Lower leg skin (tissue), 4 donors: ENCODE measurements at regions not wholly inside any gene's neighbourhood (a gene's known extent, or its start where the extent isn't known, plus 50 kb on each side); places are given as distances from the start of the nearest gene placed in this dataset.
A peak's percentile ranks its signal among the peaks of the same experiment; 100 is the strongest.
"Not testable (repeated sequence)": the region's sequence is repeated elsewhere in the genome, so short reads cannot be mapped to it uniquely, and the experiment has no call there.

Source experiments
- DNase-seq, 2 donors: peaks; one replicate each; pipeline ENCODE4 v3.0.0-alpha.2; 2019; ENCODE audit warnings: low spot score in 2 of 2
- H3K4me3 ChIP-seq: fragments of 200-600 bp; sonication (generic); 2 replicates; pipeline ENCODE4 v1.5.1; 2017; ENCODE audit warnings: mild to moderate bottlenecking, low read depth; ENCODE audit not compliant: poor library complexity, severe bottlenecking
- POLR2A ChIP-seq, 2 donors: fragments of 450-650 bp; IDR thresholded peaks; one replicate each; pipeline ENCODE4 v1.6.1; 2016 to 2017; ENCODE audit warnings: antibody characterized with exemption in 2 of 2, mild to moderate bottlenecking in 1 of 2, moderate library complexity in 1 of 2
- whole genome bisulfite sequencing, 2 donors: methylation state at CpG; one replicate each; pipeline ENCODE4 v1.1.5; 2018; 5-methylcytosine and 5-hydroxymethylcytosine counted together
- intact Hi-C: fragments of 100-400 bp; cut with DNase I; formaldehyde crosslinking; loops from one replicate; pipeline ENCODE4 v1.15.0; 2023; ENCODE audit warnings: low total_unique reads
- TF ChIP-seq, protein P1 (sequence below), 3 donors: fragments of 450-650 bp; IDR thresholded peaks; one replicate each; pipeline ENCODE4 v1.5.1; 2016; ENCODE audit warnings: antibody characterized with exemption in 3 of 3, mild to moderate bottlenecking in 3 of 3, moderate library complexity in 2 of 3

- no peak for DNase-seq
- WGBS, 2 donors: 88 to 92% methylated on average over 1 of the region's 1 CpG
- TF ChIP-seq, protein P1, sequence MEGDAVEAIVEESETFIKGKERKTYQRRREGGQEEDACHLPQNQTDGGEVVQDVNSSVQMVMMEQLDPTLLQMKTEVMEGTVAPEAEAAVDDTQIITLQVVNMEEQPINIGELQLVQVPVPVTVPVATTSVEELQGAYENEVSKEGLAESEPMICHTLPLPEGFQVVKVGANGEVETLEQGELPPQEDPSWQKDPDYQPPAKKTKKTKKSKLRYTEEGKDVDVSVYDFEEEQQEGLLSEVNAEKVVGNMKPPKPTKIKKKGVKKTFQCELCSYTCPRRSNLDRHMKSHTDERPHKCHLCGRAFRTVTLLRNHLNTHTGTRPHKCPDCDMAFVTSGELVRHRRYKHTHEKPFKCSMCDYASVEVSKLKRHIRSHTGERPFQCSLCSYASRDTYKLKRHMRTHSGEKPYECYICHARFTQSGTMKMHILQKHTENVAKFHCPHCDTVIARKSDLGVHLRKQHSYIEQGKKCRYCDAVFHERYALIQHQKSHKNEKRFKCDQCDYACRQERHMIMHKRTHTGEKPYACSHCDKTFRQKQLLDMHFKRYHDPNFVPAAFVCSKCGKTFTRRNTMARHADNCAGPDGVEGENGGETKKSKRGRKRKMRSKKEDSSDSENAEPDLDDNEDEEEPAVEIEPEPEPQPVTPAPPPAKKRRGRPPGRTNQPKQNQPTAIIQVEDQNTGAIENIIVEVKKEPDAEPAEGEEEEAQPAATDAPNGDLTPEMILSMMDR (IDR thresholded peaks at IDR 0.05): no peak
- no peak for TF ChIP-seq POLR2A (IDR thresholded peaks at IDR 0.05)
- intact Hi-C loops: no loop called here
- H3K4me3 ChIP-seq: no peak overlapping the region
Measured at GRCh38 chr7:142522735-142523134, 226.5 kb upstream of the PRSS1 start.

DNA sequence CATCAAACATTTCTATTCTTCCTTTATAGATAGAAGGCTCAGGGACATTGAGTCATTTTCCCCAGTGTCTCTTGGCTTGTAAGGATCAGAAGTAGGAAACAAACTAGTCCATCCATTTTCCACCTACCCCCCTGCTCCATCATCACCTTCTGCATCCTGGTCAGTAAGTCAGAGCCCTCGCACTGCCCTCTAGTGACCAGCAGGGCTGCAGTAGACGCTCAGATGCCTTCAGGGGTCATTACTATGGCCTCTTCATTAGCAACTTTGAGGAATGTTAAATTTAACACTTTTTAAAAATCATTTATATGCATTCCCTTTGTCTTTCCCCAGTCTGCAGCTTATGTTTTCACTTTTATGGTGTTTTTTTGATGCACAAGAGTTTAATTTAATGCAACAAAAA, 228.4 kb upstream of the PRSS1 start:
- DNase-seq, H3K4me3 ChIP-seq, intact Hi-C loops: not testable (repeated sequence)
- 37% methylated on average over 2 of the region's 2 CpGs for WGBS, 2 donors

DNA sequence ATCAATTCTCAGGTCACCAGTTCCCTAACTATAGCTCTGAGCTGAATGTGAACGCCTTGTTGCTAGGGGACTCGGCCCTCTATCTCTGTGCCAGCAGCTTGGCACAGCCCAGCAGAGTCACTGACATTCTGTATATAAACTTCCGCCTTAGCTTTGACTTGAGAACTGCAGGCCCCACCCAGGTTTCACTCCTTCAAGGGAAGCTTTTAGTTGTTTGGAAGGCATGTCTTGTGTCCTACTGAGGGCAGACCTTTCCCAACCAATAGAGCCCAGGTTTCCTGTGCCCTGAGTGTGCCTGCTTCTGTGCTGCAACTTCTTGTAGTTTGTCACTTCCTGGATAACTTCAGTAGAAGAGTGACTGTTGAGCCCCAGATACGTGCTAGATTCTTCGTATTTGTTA, 228.8 kb upstream of the PRSS1 start:
- intact Hi-C loops, H3K4me3 ChIP-seq: not testable (repeated sequence)
- WGBS, 2 donors: 41 to 42% methylated on average over 5 of the region's 5 CpGs
- peak in 1 of 2 donors; percentile 27 for DNase-seq

DNA sequence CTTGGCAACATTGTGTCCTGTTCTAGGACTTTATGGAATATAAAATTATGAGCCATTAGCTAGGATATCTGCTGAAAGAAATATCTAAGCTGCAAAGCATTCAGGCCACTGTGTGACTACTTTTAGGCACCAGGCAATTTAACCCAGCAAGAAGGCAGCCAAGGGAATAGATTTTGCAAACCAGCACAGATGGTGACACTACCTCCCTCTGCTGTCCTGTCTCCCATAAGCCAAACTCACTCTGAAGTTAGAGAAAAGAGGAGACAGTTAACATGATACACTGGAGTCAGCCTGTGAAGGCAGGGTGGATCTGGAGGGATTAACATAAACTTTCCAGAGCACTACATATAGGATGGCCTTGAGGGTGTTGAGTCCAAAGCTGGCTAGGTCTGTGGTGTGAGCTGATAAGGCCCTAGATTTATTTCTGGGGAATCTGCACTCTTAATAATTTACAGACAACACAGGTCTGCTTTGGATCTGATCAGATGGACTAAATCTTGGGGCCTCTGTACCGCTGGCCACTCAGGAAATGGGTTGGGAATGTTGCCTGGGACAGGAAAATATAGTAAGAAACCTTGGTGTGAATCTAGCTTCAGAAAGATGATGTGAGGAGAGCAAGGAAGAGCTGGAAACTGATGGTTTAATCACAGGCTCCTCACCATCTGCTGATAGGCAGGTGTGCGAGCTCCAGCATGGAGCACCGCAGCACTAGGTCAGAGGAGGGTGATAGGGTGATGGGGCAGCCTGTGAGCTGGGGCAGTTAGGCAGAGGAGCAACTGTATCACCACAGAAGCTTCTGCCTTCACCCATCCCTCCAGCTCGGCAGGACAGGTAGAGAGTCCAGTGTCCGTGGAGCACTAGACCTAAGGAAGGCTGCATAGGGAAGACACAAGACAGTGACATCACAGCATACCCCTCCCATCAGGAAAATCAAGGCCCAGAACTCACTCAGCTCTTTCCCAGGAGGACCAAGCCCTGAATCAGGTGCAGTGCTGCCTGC, 229.9 kb upstream of the PRSS1 start:
- H3K4me3 ChIP-seq: no peak overlapping the region
- no peak for DNase-seq
- WGBS, 2 donors: 63 to 89% methylated on average over 5 of the region's 5 CpGs
- no peak for TF ChIP-seq POLR2A (IDR thresholded peaks at IDR 0.05)
- TF ChIP-seq, protein P1 (IDR thresholded peaks at IDR 0.05): no peak
- intact Hi-C loops: no loop called here

- DNase-seq: no peak
Measured at GRCh38 chr7:142516038-142516501, 233.2 kb upstream of the PRSS1 start.

GRCh38 chr7:142514716-142515115, 234.6 kb upstream of the PRSS1 start:
- intact Hi-C loops, H3K4me3 ChIP-seq, DNase-seq: not testable (repeated sequence)
- WGBS, 2 donors: 66 to 67% methylated on average over 1 of the region's 1 CpG

More at GRCh38 chr7:142516038-142516501, 233.2 kb upstream of the PRSS1 start:
- H3K4me3 ChIP-seq: no peak overlapping the region
- TF ChIP-seq, protein P1 (IDR thresholded peaks at IDR 0.05): no peak
- TF ChIP-seq POLR2A (IDR thresholded peaks at IDR 0.05): no peak
- intact Hi-C loops: no loop called here
- WGBS, 2 donors: 6 to 9% methylated on average over 3 of the region's 3 CpGs

GRCh38 chr7:142513178-142513955, 235.9 kb upstream of the PRSS1 start:
- intact Hi-C loops: no loop called here
- H3K4me3 ChIP-seq: no peak overlapping the region
- TF ChIP-seq POLR2A (IDR thresholded peaks at IDR 0.05): no peak
- TF ChIP-seq, protein P1 (IDR thresholded peaks at IDR 0.05): no peak
- DNase-seq: no peak
- WGBS, 2 donors: 68 to 71% methylated on average over 5 of the region's 5 CpGs
